GM12872 (cell line): ENCODE measurements at regions not wholly inside any gene's neighbourhood (a gene's known extent, or its start where the extent isn't known, plus 50 kb on each side); places are given as distances from the start of the nearest gene placed in this dataset.

Source experiments
- TF ChIP-seq, protein P1 (sequence below): IDR thresholded peaks from 3 replicates; pipeline ENCODE4 v1.5.1; 2011; ENCODE audit warnings: low read depth, mild to moderate bottlenecking, low read length, moderate library complexity; ENCODE audit not compliant: insufficient read depth

DNA sequence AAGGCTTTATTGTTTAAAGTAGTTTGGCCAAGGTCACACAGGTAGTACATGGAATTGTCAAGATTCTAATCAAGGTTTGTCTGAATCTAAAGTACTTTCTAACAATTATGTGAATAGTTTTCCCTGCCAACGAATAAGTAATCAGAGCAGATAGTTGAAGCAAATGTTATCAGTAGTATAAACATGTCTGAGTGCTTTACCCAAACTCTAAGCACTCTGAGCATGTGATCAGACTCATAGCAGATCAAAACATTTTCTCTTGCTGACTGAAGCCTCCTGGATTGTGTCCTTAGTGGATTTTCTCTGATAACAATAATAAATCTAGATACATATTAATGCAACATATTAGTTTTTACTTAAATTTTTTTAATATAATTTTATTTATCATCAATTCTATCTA lies 995.0 kb downstream of the EFNA5 start:
- TF ChIP-seq, protein P1, sequence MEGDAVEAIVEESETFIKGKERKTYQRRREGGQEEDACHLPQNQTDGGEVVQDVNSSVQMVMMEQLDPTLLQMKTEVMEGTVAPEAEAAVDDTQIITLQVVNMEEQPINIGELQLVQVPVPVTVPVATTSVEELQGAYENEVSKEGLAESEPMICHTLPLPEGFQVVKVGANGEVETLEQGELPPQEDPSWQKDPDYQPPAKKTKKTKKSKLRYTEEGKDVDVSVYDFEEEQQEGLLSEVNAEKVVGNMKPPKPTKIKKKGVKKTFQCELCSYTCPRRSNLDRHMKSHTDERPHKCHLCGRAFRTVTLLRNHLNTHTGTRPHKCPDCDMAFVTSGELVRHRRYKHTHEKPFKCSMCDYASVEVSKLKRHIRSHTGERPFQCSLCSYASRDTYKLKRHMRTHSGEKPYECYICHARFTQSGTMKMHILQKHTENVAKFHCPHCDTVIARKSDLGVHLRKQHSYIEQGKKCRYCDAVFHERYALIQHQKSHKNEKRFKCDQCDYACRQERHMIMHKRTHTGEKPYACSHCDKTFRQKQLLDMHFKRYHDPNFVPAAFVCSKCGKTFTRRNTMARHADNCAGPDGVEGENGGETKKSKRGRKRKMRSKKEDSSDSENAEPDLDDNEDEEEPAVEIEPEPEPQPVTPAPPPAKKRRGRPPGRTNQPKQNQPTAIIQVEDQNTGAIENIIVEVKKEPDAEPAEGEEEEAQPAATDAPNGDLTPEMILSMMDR = no peak

DNA sequence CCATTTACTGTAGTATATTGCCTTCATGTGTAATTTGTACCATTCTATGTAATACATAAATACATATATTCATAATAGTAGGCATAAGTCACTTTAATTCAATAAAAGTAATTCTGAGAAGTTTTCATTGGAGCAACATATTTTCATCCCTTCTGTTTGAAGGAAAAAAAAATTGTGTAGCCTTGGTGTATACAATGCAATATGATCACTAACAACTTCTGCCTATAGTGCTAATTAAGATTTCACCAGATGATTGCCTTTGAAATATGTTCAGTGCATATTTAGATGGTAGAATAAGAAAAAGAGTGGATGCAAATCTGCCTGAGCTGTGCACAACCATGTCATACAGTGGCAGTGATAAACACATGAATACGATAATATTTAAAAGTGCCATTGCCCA lies 996.8 kb downstream of the EFNA5 start:
- TF ChIP-seq, protein P1 = no peak

DNA sequence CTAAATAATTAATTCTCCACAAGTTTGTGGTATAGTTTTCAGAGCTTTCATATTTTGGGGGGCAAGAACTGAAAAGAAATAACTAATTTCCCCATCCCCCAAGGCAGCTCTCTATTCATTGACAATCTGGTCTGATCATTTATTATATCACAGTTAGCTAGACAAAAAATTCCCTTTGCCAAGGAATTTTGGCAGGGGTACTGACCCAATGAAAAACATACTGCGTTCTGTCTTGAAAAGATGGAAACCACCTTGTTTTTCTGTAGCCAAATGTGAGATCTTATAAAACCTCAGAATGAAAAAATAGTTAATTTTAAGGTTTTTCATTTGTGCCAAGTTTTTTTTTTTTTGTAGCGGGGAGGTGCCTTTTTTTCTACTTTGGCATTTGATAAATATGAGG lies 1008.9 kb downstream of the EFNA5 start:
- TF ChIP-seq, protein P1 = no peak

DNA sequence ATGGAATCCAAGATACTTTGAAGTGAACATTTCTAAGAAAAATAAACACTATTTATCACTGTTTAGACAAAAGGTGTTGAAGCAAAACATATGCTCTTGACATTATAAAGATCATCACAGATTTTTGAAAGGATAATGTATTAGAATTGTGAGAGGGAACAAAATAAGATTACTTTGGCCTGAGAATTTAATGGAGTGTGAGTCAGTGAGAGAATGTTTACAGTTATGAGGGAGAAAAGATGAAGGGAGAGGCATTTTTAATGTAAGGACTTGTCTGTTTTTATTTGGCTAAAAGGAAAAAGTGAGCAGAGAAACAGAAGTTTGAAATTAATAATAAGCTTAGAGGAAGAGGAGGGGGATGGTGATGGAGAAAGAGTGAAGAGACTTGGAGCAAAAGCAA lies 1010.1 kb downstream of the EFNA5 start:
- TF ChIP-seq, protein P1 = no peak

DNA sequence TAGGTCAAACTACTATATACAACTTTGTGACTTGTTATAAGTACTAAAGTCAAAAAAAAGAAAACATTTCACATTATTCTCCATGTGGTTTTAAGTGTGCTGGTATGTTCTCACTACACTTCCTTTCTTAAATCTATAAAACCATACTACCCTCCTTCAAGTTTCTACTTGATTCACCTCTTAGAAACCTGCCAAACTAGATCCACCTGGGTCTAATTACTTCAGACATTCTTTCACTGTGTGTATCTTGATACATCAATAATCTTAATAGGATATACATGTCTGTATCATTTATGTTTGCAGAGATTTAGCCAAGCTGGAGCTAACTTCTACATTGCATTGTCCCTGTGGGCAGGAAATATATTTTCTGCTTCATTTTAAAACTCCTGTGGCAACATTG lies 1012.6 kb downstream of the EFNA5 start:
- TF ChIP-seq, protein P1 = no peak

DNA sequence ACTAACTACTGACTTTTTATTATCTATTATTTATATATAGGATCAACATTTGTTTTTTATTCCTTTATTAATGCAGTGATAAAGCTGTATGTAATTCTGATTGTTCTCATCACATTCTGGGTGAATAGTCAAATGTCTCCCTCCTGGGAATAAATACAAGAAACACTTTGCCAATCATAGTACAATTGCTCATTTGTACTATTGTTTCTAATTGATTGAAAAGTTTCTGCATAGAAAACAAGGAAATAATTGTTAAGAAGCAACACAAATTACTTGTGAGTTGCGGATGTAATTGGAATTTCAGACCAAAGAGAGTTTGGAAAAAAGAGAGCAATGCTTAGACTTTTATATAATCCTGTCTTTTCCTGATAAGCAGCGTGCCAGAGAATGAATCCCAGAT lies 1013.9 kb downstream of the EFNA5 start:
- TF ChIP-seq, protein P1 = no peak

DNA sequence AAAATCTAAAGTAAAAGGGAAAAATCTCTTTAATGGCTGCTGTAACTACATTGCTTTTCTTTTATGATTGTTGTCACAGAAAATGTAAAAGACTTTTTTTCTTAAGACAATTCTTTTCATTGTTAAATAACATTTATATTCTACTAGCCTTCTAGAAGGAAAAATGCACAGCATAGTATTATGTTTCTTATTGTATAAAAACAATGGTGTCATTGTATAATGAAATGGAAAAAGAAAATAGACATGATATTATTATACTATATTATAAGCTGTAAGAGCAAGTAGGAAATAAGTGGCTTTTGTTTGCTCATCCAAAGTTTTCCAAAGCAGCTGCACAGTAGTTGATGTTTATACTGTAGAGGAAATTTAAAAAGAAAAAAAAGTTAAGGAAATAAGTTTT lies 1021.7 kb downstream of the EFNA5 start:
- TF ChIP-seq, protein P1 = no peak

DNA sequence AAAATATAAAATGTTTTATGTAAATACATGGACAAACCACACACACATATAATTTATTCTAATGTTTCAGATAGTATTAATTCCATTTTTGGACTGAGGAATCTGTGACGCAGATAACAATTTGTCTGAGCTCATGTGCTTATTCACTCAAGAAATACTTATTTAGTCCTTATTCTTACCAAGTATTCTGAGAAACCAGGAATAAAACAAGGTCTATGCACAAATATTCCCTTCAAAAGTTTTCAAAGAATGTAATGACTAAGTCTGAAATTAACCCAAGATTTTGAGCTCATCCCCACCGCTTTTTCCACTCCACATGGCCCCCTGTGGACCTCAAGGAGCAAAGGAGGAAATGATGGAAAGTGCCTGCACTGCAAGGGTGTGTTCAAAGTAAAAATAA lies 1022.3 kb downstream of the EFNA5 start:
- TF ChIP-seq, protein P1 = no peak
